DMS53 treated with DMSO at 0.1 percent for 48 hours (cell line): ENCODE measurements at regions not wholly inside any gene's neighbourhood (a gene's known extent, or its start where the extent isn't known, plus 50 kb on each side); places are given as distances from the start of the nearest gene placed in this dataset.

ENCODE experiments used
- DNase-seq: peaks from one replicate; lab custom pipeline; 2025; ENCODE audit not compliant: unreplicated experiment; lab: John Stamatoyannopoulos, UW

GRCh38 chr6:14428269-14428668 is 310.7 kb downstream of the CD83 start:
- no peak for DNase-seq

- DNase-seq: no peak
These were observed 311.8 kb downstream of the CD83 start for GRCh38 chr6:14429396-14429795.

- DNase-seq: no peak
These were observed 312.6 kb downstream of the CD83 start for GRCh38 chr6:14430218-14430617.

GRCh38 chr6:14431385-14432330 is 314.1 kb downstream of the CD83 start:
- no peak for DNase-seq

GRCh38 chr6:14434916-14435690 is 317.5 kb downstream of the CD83 start:
- DNase-seq: no peak

- DNase-seq: no peak
These were observed 319.1 kb downstream of the CD83 start for GRCh38 chr6:14436592-14437132.

GRCh38 chr6:14439419-14439818 is 321.8 kb downstream of the CD83 start:
- no peak for DNase-seq

- DNase-seq: no peak
These were observed 322.8 kb downstream of the CD83 start for GRCh38 chr6:14440215-14440910.

- no peak for DNase-seq
These were observed 323.6 kb downstream of the CD83 start for GRCh38 chr6:14440940-14441781.

GRCh38 chr6:14442242-14442641 is 324.7 kb downstream of the CD83 start:
- no peak for DNase-seq

GRCh38 chr6:14443629-14444268 is 326.2 kb downstream of the CD83 start:
- no peak for DNase-seq

GRCh38 chr6:14444295-14444972 is 326.9 kb downstream of the CD83 start:
- no peak for DNase-seq

- no peak for DNase-seq
These were observed 329.7 kb downstream of the CD83 start for GRCh38 chr6:14447240-14447639.

GRCh38 chr6:14448246-14448645 is 330.7 kb downstream of the CD83 start:
- no peak for DNase-seq

- DNase-seq: no peak
These were observed 332.5 kb downstream of the CD83 start for GRCh38 chr6:14450133-14450504.

GRCh38 chr6:14450578-14450977 is 333.0 kb downstream of the CD83 start:
- no peak for DNase-seq

- no peak for DNase-seq
These were observed 334.2 kb downstream of the CD83 start for GRCh38 chr6:14451594-14452374.
